H1 (cell line): ENCODE measurements at regions not wholly inside any gene's neighbourhood (a gene's known extent, or its start where the extent isn't known, plus 50 kb on each side); places are given as distances from the start of the nearest gene placed in this dataset.

Source experiments
- CTCF ChIA-PET: fragments of 300-600 bp; sonication (Branson Sonifier 250); formaldehyde crosslinking; loops from one replicate; lab custom pipeline; 2021; ENCODE audit not compliant: partially characterized antibody; lab: Charles Lee
- POLR2A ChIA-PET: fragments of 300-600 bp; sonication (Branson Sonifier 250); formaldehyde crosslinking; loops from one replicate; lab custom pipeline; 2021; ENCODE audit warnings: inconsistent platforms; ENCODE audit not compliant: partially characterized antibody; lab: Charles Lee
- DNase-seq, 2 experiments: peaks; one replicate each; pipeline versions ENCODE4 v3.0.0 to v3.0.0-alpha.2; 2010 to 2022; ENCODE audit warnings: low spot score in 2 of 2, low read depth in 1 of 2, mixed read lengths in 1 of 2
- FAIRE-seq: peaks from 2 replicates; lab custom pipeline; 2011; peaks lifted over from hg19 to GRCh38; lab: Jason Lieb, UNC
- H2AFZ ChIP-seq: 2 replicates; pipeline ENCODE4 v1.8.1; 2012; ENCODE audit warnings: low read length, inconsistent platforms
- H2AK5ac ChIP-seq: 2 replicates; pipeline ENCODE4 v1.6.1; 2013; ENCODE audit warnings: low read depth, low read length
- H2BK120ac ChIP-seq: replicated peaks from 2 replicates; pipeline ENCODE3; 2013; ENCODE audit warnings: low read depth, low read length, inconsistent platforms
- H2BK12ac ChIP-seq: 2 replicates; pipeline ENCODE4 v1.6.1; 2013; ENCODE audit warnings: low read depth, low read length
- H2BK15ac ChIP-seq: 2 replicates; pipeline ENCODE4 v1.6.1; 2013; ENCODE audit warnings: low read length
- H2BK20ac ChIP-seq: 2 replicates; pipeline ENCODE4 v1.6.1; 2013; ENCODE audit warnings: low read length
- H2BK5ac ChIP-seq: 2 replicates; pipeline ENCODE4 v1.6.1; 2013; ENCODE audit warnings: low read depth, low read length
- H3K14ac ChIP-seq: 2 replicates; pipeline ENCODE4 v1.6.1; 2013; ENCODE audit warnings: inconsistent platforms; ENCODE audit not compliant: insufficient read length
- H3K18ac ChIP-seq: 2 replicates; pipeline ENCODE4 v1.6.1; 2013; ENCODE audit warnings: low read length; ENCODE audit errors: extremely low read depth
- H3K23ac ChIP-seq: 2 replicates; pipeline ENCODE4 v1.6.1; 2013; ENCODE audit warnings: inconsistent platforms; ENCODE audit not compliant: insufficient read length
- H3K23me2 ChIP-seq: 2 replicates; pipeline ENCODE4 v1.6.1; 2013; ENCODE audit warnings: low read depth, low read length
- H3K27ac ChIP-seq: 2 replicates; pipeline ENCODE4 v1.6.1; 2011; ENCODE audit warnings: low read depth, low read length, inconsistent platforms
- H3K27me3 ChIP-seq, 4 experiments: replicated peaks in 1 of 4; 1 replicate in 1 of 4; 2 replicates in 3 of 4; pipeline versions ENCODE4 v1.6.1 to v1.8.1; 2011 to 2013; ENCODE audit warnings: low read length in 3 of 4, mild to moderate bottlenecking in 3 of 4, inconsistent platforms in 2 of 4, mixed read lengths in 2 of 4, moderate library complexity in 1 of 4; ENCODE audit not compliant: control insufficient read depth in 3 of 4, insufficient read depth in 3 of 4; ENCODE audit errors: extremely low read depth in 1 of 4
- H3K36me3 ChIP-seq, 4 experiments: 2 replicates each; pipeline versions ENCODE4 v1.6.1 to v1.8.1; 2011 to 2013; ENCODE audit warnings: mild to moderate bottlenecking in 4 of 4, low read length in 3 of 4, moderate library complexity in 2 of 4, control low read depth in 1 of 4, inconsistent platforms in 1 of 4; ENCODE audit not compliant: insufficient read depth in 4 of 4, control insufficient read depth in 2 of 4
- H3K4ac ChIP-seq: replicated peaks from 2 replicates; pipeline ENCODE3; 2013; ENCODE audit warnings: low read length, low read depth, mixed read lengths, inconsistent platforms; ENCODE audit not compliant: insufficient read length
- H3K4me1 ChIP-seq, 4 experiments: replicated peaks in 1 of 4; 1 replicate in 1 of 4; 2 replicates in 3 of 4; pipeline versions ENCODE4 v1.6.1 to v1.8.1; 2011 to 2013; ENCODE audit warnings: low read length in 3 of 4, inconsistent platforms in 2 of 4, mixed read lengths in 1 of 4; ENCODE audit not compliant: insufficient read depth in 4 of 4, control insufficient read depth in 3 of 4
- H3K4me2 ChIP-seq, 2 experiments: 2 replicates each; pipeline versions ENCODE4 v1.6.1 to v1.8.1; 2011 to 2013; ENCODE audit warnings: low read depth in 2 of 2, low read length in 2 of 2, control low read depth in 1 of 2, inconsistent platforms in 1 of 2, mild to moderate bottlenecking in 1 of 2; ENCODE audit not compliant: insufficient read depth in 1 of 2
- H3K4me3 ChIP-seq, 4 experiments: fragments of 200-600, 300-600 bp in 1 of 4; sonication (generic), shearing (Covaris generic), sonication (Bioruptor Twin) in 1 of 4; 2 replicates each; pipeline versions ENCODE4 v1.5.1 to v1.8.1; 2011 to 2016; ENCODE audit warnings: low read length in 4 of 4, low read depth in 3 of 4, control low read depth in 2 of 4, inconsistent platforms in 2 of 4, mild to moderate bottlenecking in 2 of 4, mixed read lengths in 1 of 4, moderate library complexity in 1 of 4; ENCODE audit not compliant: insufficient read depth in 2 of 4; ENCODE audit errors: extremely low read depth in 1 of 4
- H3K56ac ChIP-seq: replicated peaks from 2 replicates; pipeline ENCODE3; 2013; ENCODE audit warnings: low read depth, mild to moderate bottlenecking, mixed read lengths, low read length, inconsistent platforms; ENCODE audit not compliant: insufficient read length
- H3K79me1 ChIP-seq: 2 replicates; pipeline ENCODE4 v1.6.1; 2013; ENCODE audit warnings: low read depth, low read length, control low read depth
- H3K79me2 ChIP-seq, 2 experiments: 2 replicates each; pipeline versions ENCODE4 v1.6.1 to v1.8.1; 2012 to 2013; ENCODE audit warnings: low read length in 2 of 2, mild to moderate bottlenecking in 2 of 2, inconsistent platforms in 1 of 2; ENCODE audit not compliant: insufficient read depth in 2 of 2, control insufficient read depth in 1 of 2
- H3K9ac ChIP-seq, 4 experiments: replicated peaks in 1 of 4; 1 replicate in 1 of 4; 2 replicates in 3 of 4; pipeline versions ENCODE4 v1.6.1 to v1.8.1; 2011 to 2013; ENCODE audit warnings: low read depth in 3 of 4, low read length in 3 of 4, control low read depth in 2 of 4, mild to moderate bottlenecking in 2 of 4, moderate library complexity in 2 of 4, inconsistent platforms in 1 of 4; ENCODE audit errors: extremely low read depth in 1 of 4
- H3K9me3 ChIP-seq, 2 experiments: 2 replicates each; pipeline versions ENCODE4 v1.6.1 to v1.8.1; 2012 to 2013; ENCODE audit warnings: mild to moderate bottlenecking in 2 of 2, moderate library complexity in 2 of 2, control low read depth in 1 of 2, inconsistent platforms in 1 of 2, low read depth in 1 of 2, low read length in 1 of 2, mixed read lengths in 1 of 2; ENCODE audit not compliant: insufficient read depth in 2 of 2
- H4K20me1 ChIP-seq, 2 experiments: replicated peaks in 1 of 2; 2 replicates each; pipeline versions ENCODE3 to v1.8.1; 2011 to 2013; ENCODE audit warnings: inconsistent platforms in 2 of 2, low read length in 2 of 2, mild to moderate bottlenecking in 1 of 2; ENCODE audit not compliant: insufficient read depth in 2 of 2, control insufficient read depth in 1 of 2
- H4K5ac ChIP-seq: 2 replicates; pipeline ENCODE4 v1.6.1; 2013; ENCODE audit warnings: low read length, low read depth, mixed read lengths, inconsistent platforms; ENCODE audit not compliant: insufficient read length
- H4K8ac ChIP-seq: 2 replicates; pipeline ENCODE4 v1.8.0; 2013; ENCODE audit warnings: mild to moderate bottlenecking, moderate library complexity, low read length, inconsistent platforms; ENCODE audit not compliant: insufficient read depth; ENCODE audit errors: extremely low read depth
- H4K91ac ChIP-seq: replicated peaks from 2 replicates; pipeline ENCODE3; 2013; ENCODE audit warnings: low read length, mixed read lengths, inconsistent platforms; ENCODE audit not compliant: insufficient read length
- ATF3 ChIP-seq: IDR thresholded peaks from 2 replicates; pipeline ENCODE4 v1.6.1; 2011; ENCODE audit warnings: low read depth, mild to moderate bottlenecking, low read length; ENCODE audit not compliant: insufficient read depth
- FOSL1 ChIP-seq: IDR thresholded peaks from 2 replicates; pipeline ENCODE4 v1.6.1; 2011; ENCODE audit warnings: mild to moderate bottlenecking, low read depth, low read length, moderate library complexity; ENCODE audit not compliant: insufficient read depth
- SAP30 ChIP-seq: fragments of 300-600 bp; sonication (generic); IDR thresholded peaks from 2 replicates; pipeline ENCODE4 v1.7.1; 2012; ENCODE audit warnings: low read length, moderate library complexity, mild to moderate bottlenecking, inconsistent platforms; ENCODE audit not compliant: insufficient read depth, insufficient replicate concordance
- SRF ChIP-seq: IDR thresholded peaks from 2 replicates; pipeline ENCODE4 v1.6.1; 2011; ENCODE audit warnings: mild to moderate bottlenecking, low read depth, low read length, moderate library complexity
- TAF1 ChIP-seq: IDR thresholded peaks from 2 replicates; pipeline ENCODE4 v1.6.1; 2011; ENCODE audit warnings: mild to moderate bottlenecking, low read depth, low read length
- WGBS, 2 experiments: shearing (Covaris generic) in 1 of 2; methylation state at CpG; one replicate each; pipeline versions ENCODE4 v1.1.6 to v1.1.7; 2013 to 2015; ENCODE audit warnings: low lambda C conversion rate in 2 of 2, mixed read lengths in 2 of 2, inconsistent platforms in 1 of 2, low coverage in 1 of 2, missing lambda C conversion rate in 1 of 2; ENCODE audit not compliant: insufficient replicate concordance in 2 of 2, insufficient coverage in 1 of 2, insufficient read length in 1 of 2; ENCODE audit errors: extremely low coverage in 1 of 2, missing lambda C conversion rate in 1 of 2; 5-methylcytosine and 5-hydroxymethylcytosine counted together

GRCh38 chr13:24083722-24084421 is 76.6 kb upstream of the SPATA13 start:
- Histone ChIP-seq H3K79me1 (no peaks in the 10 kb centered on the region), H2BK120ac (no peak overlapping the region), H2BK5ac (no peak overlapping the region), H4K8ac (no peak overlapping the region), H2AFZ (0 out of 2 replicates have a peak overlapping the region, but pooled peaks have one; percentile 35), H2AK5ac (no peak overlapping the region), H3K4me2 (no peak overlapping the region), H3K23me2 (no peaks in the 10 kb centered on the region; the same call in 1 of the 2 replicates), H3K18ac (no peak overlapping the region), H3K14ac (no peak overlapping the region), H3K56ac (no peak overlapping the region), H4K5ac (no peak overlapping the region), H3K79me2 (no peaks in the 10 kb centered on the region), H3K4me3 (no peak overlapping the region), H3K27ac (no peak overlapping the region), H3K36me3 (no peaks in the 10 kb centered on the region), H2BK12ac (no peak overlapping the region), H3K23ac (no peak overlapping the region), H3K9me3 (no peaks in the 10 kb centered on the region), H2BK15ac (no peak overlapping the region), H3K4me1 (peaks cover 0 to 8% (median 4%) of the 10 kb centered on the region in 4 experiments; a peak in 5 of 7 replicates), H3K27me3 (no peaks in the 10 kb centered on the region), H2BK20ac (no peak overlapping the region), H3K4ac (no peak overlapping the region), H3K9ac (no peak overlapping the region), H4K91ac (no peak overlapping the region), H4K20me1 (no peaks in the 10 kb centered on the region)
- TF ChIP-seq SRF (no peak), TAF1 (no peak), ATF3 (no peak), FOSL1 (no peak), SAP30 (no peak)
- DNase-seq (no peak), FAIRE-seq (no peak)
- ChIA-PET CTCF (interaction anchor here (1.1 to 2.4 kb wide), 5 partner anchors 13 to 122 kb away, joined by 3 to 5 read pairs (median 3); no protein-coding TSS in a partner anchor), POLR2A (no interaction called here)
- WGBS, 2 experiments = 79% methylated on average over 15 of the region's 15 CpGs; no CpG with 5 or more reads in 1 of the 2 experiments
